Motor neuron (in vitro differentiated cells): ENCODE measurements at regions not wholly inside any gene's neighbourhood (a gene's known extent, or its start where the extent isn't known, plus 50 kb on each side); places are given as distances from the start of the nearest gene placed in this dataset.

Experiments
- ATAC-seq, 8 experiments: fragments of 200-7000 bp; cut with Tn5 transposase; replicated peaks in 6 of 8; 2 replicates each; pipeline ENCODE4 v1.8.0; 2021; ENCODE audit warnings: mild to moderate bottlenecking in 8 of 8, moderate library complexity in 8 of 8
- H3K27ac ChIP-seq, 2 donors: fragments of 250-450 bp; sonication (Bioruptor Pico); 2 replicates each; pipeline ENCODE4 v1.9.0; 2021; ENCODE audit warnings: antibody characterized with exemption in 2 of 2, mild to moderate bottlenecking in 2 of 2, moderate library complexity in 1 of 2
- H3K4me1 ChIP-seq, 2 donors: fragments of 250-450 bp; sonication (Bioruptor Pico); replicated peaks in 1 of 2; 2 replicates each; pipeline ENCODE4 v1.6.1; 2021; ENCODE audit warnings: antibody characterized with exemption in 2 of 2, mild to moderate bottlenecking in 2 of 2, moderate library complexity in 1 of 2
- H3K4me3 ChIP-seq, 5 donors: fragments of 250-450 bp; sonication (Bioruptor Pico); 2 replicates each; pipeline ENCODE4 v1.9.0; 2021; ENCODE audit warnings: antibody characterized with exemption in 5 of 5, mild to moderate bottlenecking in 5 of 5, moderate library complexity in 4 of 5
- WGBS, 10 experiments: fragments of 450-650 bp; shearing (Covaris generic); methylation state at CpG; one replicate each; pipeline ENCODE4 v1.0.0; 2022; 5-methylcytosine and 5-hydroxymethylcytosine counted together
- in situ Hi-C, 9 experiments: fragments of 400-800 bp; cut with MboI; loops; one replicate each; pipeline ENCODE4 v1.15.0; 2021; ENCODE audit warnings: low sequenced_read_pairs in 9 of 9, low pct_unique_long_range_greater_than_20kb in 2 of 9; ENCODE audit not compliant: unreplicated experiment in 9 of 9

DNA sequence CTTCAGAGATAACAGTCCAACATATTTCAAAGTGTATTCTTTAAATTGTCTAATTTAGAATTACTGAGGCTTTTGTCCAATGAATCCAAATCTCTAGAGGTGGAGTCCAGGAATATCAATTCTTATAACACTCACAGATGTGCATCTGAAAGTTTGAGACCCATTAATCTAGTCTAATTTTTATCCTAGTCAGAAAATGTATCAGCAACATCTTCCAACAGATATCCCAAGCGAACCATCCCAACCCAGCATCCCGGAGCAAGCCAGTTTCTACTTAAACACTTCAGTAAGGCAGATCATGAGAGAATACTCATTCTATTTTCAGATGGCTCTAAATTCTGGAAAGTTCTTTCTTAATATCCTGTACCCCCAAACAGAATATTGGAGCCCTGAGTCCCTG, 113.5 kb downstream of the BBS10 start:
- in situ Hi-C loops: no loop called here
- no peak for ATAC-seq
- Histone ChIP-seq H3K4me3 (no peak overlapping the region), H3K27ac (no peak overlapping the region), H3K4me1 (no peaks in the 10 kb centered on the region)
- 80 to 100% (median 93%) methylated on average over 1 to 2 of the region's 2 CpGs; no CpG with 5 or more reads in 2 of the 10 experiments for WGBS, 10 experiments

- in situ Hi-C loops: no loop called here
- Histone ChIP-seq H3K27ac (no peak overlapping the region), H3K4me3 (no peak overlapping the region), H3K4me1 (no peaks in the 10 kb centered on the region)
- no CpG with 5 or more reads among the region's 2 CpGs for WGBS, 10 experiments
- no peak for ATAC-seq
These were observed 116.2 kb downstream of the BBS10 start for GRCh38 chr12:76232013-76232412.

DNA sequence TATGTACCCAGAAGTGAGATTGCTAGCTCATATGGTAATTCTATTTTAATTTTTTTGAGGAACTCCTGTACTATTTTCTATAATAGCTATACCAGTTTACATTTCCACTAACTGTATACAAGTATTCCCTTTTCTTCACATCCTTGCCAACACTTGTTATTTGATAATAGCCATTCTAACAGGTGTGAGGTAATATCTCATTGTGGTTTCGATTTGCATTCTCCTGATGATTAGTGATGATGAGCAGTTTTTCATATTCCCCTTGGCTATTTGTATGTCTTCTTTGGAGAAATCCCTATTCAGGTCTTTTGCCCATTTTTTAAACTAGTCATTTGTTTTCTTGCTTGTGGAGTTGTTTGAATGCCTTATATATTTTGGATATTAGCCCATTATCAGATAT, 121.3 kb downstream of the BBS10 start:
- in situ Hi-C loops: no loop called here
- no peak for ATAC-seq
- H3K27ac ChIP-seq: no peak overlapping the region
- 17 to 100% (median 93%) methylated on average over 1 of the region's 1 CpG; no CpG with 5 or more reads in 1 of the 10 experiments for WGBS, 10 experiments
- H3K4me1 ChIP-seq: no peaks in the 10 kb centered on the region
- H3K4me3 ChIP-seq: no peak overlapping the region

GRCh38 chr12:76226397-76226796, 121.8 kb downstream of the BBS10 start:
- 44 to 100% (median 100%) methylated on average over 1 to 4 of the region's 4 CpGs for WGBS, 10 experiments
- in situ Hi-C loops: no loop called here
- Histone ChIP-seq H3K4me3 (no peak overlapping the region), H3K4me1 (no peaks in the 10 kb centered on the region), H3K27ac (no peak overlapping the region)
- ATAC-seq: no peak

- in situ Hi-C loops: no loop called here
- ATAC-seq: no peak
- Histone ChIP-seq H3K4me1 (no peaks in the 10 kb centered on the region), H3K27ac (no peak overlapping the region), H3K4me3 (no peak overlapping the region)
These were observed 124.3 kb downstream of the BBS10 start for GRCh38 chr12:76223869-76224268.

DNA sequence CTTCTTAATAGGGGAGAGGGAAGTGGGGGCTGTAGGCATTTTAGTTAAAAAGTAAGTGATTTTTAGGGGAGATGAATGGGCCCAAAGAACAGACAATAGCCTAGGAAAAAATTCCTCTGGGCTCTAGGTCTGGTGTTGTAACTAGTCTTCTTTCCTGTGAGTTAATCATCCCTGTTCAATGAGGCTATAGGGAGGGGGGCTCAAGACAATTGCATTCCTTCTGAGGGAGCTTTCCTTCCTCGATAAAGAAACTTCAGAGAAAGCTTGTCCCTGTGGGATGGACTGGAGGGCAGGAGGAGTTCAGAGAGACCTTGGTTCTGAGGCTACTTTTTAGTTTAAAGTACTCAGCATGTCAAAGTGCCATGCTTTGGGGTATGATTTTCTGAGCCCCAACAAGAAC, 127.2 kb downstream of the BBS10 start:
- in situ Hi-C loops: no loop called here
- Histone ChIP-seq H3K4me3 (no peak overlapping the region), H3K4me1 (no peaks in the 10 kb centered on the region), H3K27ac (no peak overlapping the region)
- 0 to 33% (median 7%) methylated on average over 1 of the region's 1 CpG; no CpG with 5 or more reads in 2 of the 10 experiments for WGBS, 10 experiments
- no peak for ATAC-seq

GRCh38 chr12:76219806-76220205, 128.4 kb downstream of the BBS10 start:
- Histone ChIP-seq H3K27ac (no peak overlapping the region), H3K4me3 (no peak overlapping the region), H3K4me1 (no peaks in the 10 kb centered on the region)
- in situ Hi-C loops: no loop called here
- ATAC-seq: no peak
- 70 to 100% (median 86%) methylated on average over 1 of the region's 1 CpG; no CpG with 5 or more reads in 3 of the 10 experiments for WGBS, 10 experiments

GRCh38 chr12:76216585-76217472, 131.4 kb downstream of the BBS10 start:
- ATAC-seq: no peak
- 56 to 95% (median 83%) methylated on average over 3 to 8 of the region's 8 CpGs for WGBS, 10 experiments
- no peak overlapping the region for H3K27ac ChIP-seq
- no peak overlapping the region for H3K4me3 ChIP-seq
- H3K4me1 ChIP-seq: no peaks in the 10 kb centered on the region
- in situ Hi-C loops: no loop called here

DNA sequence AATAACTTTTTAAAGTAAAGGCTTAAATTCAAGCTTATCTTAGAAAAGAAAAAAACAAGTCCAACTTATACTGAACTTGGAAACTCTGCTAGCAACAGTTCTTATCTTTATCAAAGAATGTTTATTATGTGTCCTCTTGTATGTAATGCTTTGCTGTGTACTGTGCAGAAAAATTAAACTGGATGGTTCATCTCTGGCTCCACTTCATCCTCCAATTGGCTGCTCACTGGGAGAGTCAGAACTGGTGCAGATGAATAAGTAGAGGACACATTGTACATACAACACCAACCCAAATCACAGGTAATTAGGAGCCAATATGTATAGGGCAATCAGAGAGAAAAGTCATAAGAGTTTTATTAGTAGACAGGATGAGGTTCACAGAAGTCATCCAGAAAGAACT, 123.6 kb upstream of the NAP1L1 start:
- ATAC-seq: no peak
- Histone ChIP-seq H3K4me1 (no peaks in the 10 kb centered on the region), H3K4me3 (no peak overlapping the region), H3K27ac (no peak overlapping the region)
- in situ Hi-C loops: no loop called here

DNA sequence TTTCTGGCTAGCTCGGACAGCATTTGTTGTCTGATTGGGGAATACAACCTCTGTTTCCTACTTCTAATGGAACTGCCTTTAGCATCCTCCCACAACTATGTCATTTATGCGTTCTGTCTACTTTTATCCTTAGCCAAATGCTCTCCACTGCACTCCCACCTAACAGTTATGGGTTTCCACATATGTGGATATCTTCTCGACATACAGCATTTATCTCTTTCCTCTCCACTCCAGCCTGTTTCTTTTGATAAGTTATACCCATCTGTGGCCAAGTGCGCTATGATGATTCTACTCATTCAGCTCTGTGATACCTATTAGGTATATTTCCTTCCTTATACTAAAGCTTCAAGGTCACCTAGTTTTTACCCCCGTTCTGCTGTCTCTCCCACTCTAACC, 122.2 kb upstream of the NAP1L1 start:
- WGBS, 10 experiments: 48 to 100% (median 78%) methylated on average over 2 to 5 of the region's 5 CpGs
- Histone ChIP-seq H3K4me1 (no peaks in the 10 kb centered on the region), H3K4me3 (no peak overlapping the region), H3K27ac (no peak overlapping the region)
- in situ Hi-C loops: no loop called here
- ATAC-seq: no peak

- Histone ChIP-seq H3K4me1 (no peaks in the 10 kb centered on the region), H3K4me3 (no peak overlapping the region), H3K27ac (no peak overlapping the region)
- WGBS, 10 experiments: 0 to 75% (median 21%) methylated on average over 1 of the region's 1 CpG
- ATAC-seq: no peak
- in situ Hi-C loops: no loop called here
These were observed 121.7 kb upstream of the NAP1L1 start for GRCh38 chr12:76206039-76206676.

DNA sequence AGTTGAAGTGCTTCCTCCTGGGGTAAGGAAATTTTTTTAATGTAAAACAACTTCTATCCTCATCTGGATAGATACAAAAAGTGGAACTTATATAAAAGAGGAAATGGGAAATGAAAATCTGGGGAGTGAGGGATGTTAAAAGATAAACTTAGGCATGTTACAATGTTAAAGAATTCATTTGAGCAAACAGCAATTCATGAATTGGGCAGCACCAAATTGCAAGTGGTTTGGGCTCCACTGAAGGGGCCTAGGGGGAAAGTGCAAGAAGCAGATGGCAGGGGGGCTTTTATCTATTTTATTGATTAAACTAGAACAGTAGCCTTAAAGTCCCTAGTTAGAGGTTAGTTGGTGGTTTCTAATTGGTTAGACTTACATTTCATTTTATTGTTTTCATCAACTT, 118.1 kb upstream of the NAP1L1 start:
- no peak overlapping the region for H3K27ac ChIP-seq
- H3K4me1 ChIP-seq: no peaks in the 10 kb centered on the region
- no peak for ATAC-seq
- no peak overlapping the region for H3K4me3 ChIP-seq
- in situ Hi-C loops: no loop called here

GRCh38 chr12:76201758-76202157, 117.3 kb upstream of the NAP1L1 start:
- Histone ChIP-seq H3K4me3 (no peak overlapping the region), H3K27ac (no peak overlapping the region), H3K4me1 (no peaks in the 10 kb centered on the region)
- in situ Hi-C loops: no loop called here
- no peak for ATAC-seq

DNA sequence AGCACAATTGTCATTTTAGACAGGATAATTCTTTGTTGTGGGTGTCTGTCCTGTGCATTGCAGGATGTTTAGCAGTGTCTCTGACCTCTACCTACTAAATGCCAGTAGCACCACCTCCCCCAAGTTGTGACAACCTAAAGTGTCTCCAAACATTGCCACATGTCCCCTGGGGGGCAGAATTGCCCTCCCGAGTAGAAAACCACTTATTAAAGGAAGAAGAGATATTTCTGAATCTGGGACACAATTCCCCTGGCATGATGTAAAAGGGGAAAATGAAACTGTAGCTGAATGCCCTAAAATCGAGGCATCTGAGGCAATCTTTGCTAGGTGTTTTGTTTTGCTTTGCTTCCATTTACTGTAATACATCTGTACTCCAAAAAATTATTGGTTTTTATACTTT, 116.8 kb upstream of the NAP1L1 start:
- ATAC-seq: no peak
- 12 to 89% (median 43%) methylated on average over 1 to 2 of the region's 2 CpGs; no CpG with 5 or more reads in 1 of the 10 experiments for WGBS, 10 experiments
- Histone ChIP-seq H3K4me1 (no peaks in the 10 kb centered on the region), H3K4me3 (no peak overlapping the region), H3K27ac (no peak overlapping the region)
- in situ Hi-C loops: no loop called here
